GM12878 (cell line): ENCODE measurements at regions not wholly inside any gene's neighbourhood (a gene's known extent, or its start where the extent isn't known, plus 50 kb on each side); places are given as distances from the start of the nearest gene placed in this dataset.
"Not testable (repeated sequence)": the region's sequence is repeated elsewhere in the genome, so short reads cannot be mapped to it uniquely, and the experiment has no call there.

Experiments
- ATAC-seq: fragments of 200-7000 bp; cut with Tn5 transposase; 3 replicates; pipeline ENCODE4 v1.9.1; 2020; ENCODE audit warnings: mild to moderate bottlenecking, moderate library complexity
- BruUV-seq: library from RNA; stranded (reverse); fragments of 400-500 nt; replicated peaks from 2 replicates; lab custom pipeline; 2021; lab: Mats Ljungman, UMichigan
- CTCF ChIA-PET: fragments of 300-600 bp; sonication (Branson Sonifier 250); formaldehyde crosslinking; extraction: SDS; loops from one replicate; lab custom pipeline; 2021; ENCODE audit warnings: inconsistent platforms; lab: Yijun Ruan, JAX
- POLR2A ChIA-PET: fragments of 350-600 bp; formaldehyde crosslinking; extraction: SDS; loops from one replicate; lab custom pipeline; 2021; ENCODE audit warnings: inconsistent platforms; lab: Charles Lee
- RAD21 ChIA-PET: fragments of 300-600 bp; sonication (Branson Sonifier 250); formaldehyde crosslinking; loops from one replicate; lab custom pipeline; 2023; ENCODE audit warnings: antibody characterized with exemption; ENCODE audit not compliant: unreplicated experiment; lab: Charles Lee
- SMC1A ChIA-PET: fragments of 300-600 bp; sonication (Branson Sonifier 250); formaldehyde crosslinking; loops from one replicate; lab custom pipeline; 2023; ENCODE audit not compliant: unreplicated experiment, uncharacterized antibody; lab: Charles Lee
- DNase-seq: peaks from one replicate; pipeline ENCODE4 v3.0.0-alpha.2; 2011; ENCODE audit warnings: low read depth, low spot score
- FAIRE-seq: peaks from 3 replicates; lab custom pipeline; 2011; peaks lifted over from hg19 to GRCh38; lab: Jason Lieb, UNC
- H2AFZ ChIP-seq: 2 replicates; pipeline ENCODE4 v1.6.0; 2011; ENCODE audit warnings: low read depth, low read length, control low read depth; ENCODE audit not compliant: control insufficient read depth
- H3K27ac ChIP-seq: 2 replicates; pipeline ENCODE4 v1.5.1; 2011; ENCODE audit warnings: control low read depth; ENCODE audit not compliant: control insufficient read depth, insufficient read depth
- H3K27me3 ChIP-seq, 2 experiments: replicated peaks in 1 of 2; 2 replicates each; pipeline versions ENCODE4 v1.6.0 to v1.6.1; 2011; ENCODE audit warnings: low read length in 1 of 2; ENCODE audit not compliant: control insufficient read depth in 2 of 2, insufficient read depth in 2 of 2
- H3K36me3 ChIP-seq, 2 experiments: 2 replicates each; pipeline ENCODE4 v1.5.1; 2011; ENCODE audit warnings: low read length in 1 of 2; ENCODE audit not compliant: control insufficient read depth in 2 of 2, insufficient read depth in 2 of 2
- H3K4me1 ChIP-seq: 2 replicates; pipeline ENCODE4 v1.6.1; 2011; ENCODE audit warnings: mild to moderate bottlenecking, low read length, moderate library complexity, mixed read lengths; ENCODE audit not compliant: control insufficient read depth, insufficient read depth
- H3K4me2 ChIP-seq: 2 replicates; pipeline ENCODE4 v1.6.0; 2011; ENCODE audit warnings: control low read depth; ENCODE audit not compliant: control insufficient read depth, insufficient read depth
- H3K4me3 ChIP-seq: fragments of 200-600 bp; sonication (generic); 2 replicates; pipeline ENCODE4 v1.5.1; 2016
- H3K79me2 ChIP-seq: 2 replicates; pipeline ENCODE4 v1.6.0; 2011; ENCODE audit warnings: low read length; ENCODE audit not compliant: control insufficient read depth, insufficient read depth
- H3K9ac ChIP-seq: 2 replicates; pipeline ENCODE4 v1.8.0; 2011; ENCODE audit warnings: low read length, control low read depth, mixed read lengths; ENCODE audit not compliant: control insufficient read depth, insufficient read depth
- H3K9me3 ChIP-seq: replicated peaks from 3 replicates; pipeline ENCODE4 v1.5.1; 2011; ENCODE audit warnings: mild to moderate bottlenecking, low read length; ENCODE audit not compliant: control insufficient read depth, insufficient read depth
- H4K20me1 ChIP-seq: 2 replicates; pipeline ENCODE4 v1.6.0; 2011; ENCODE audit not compliant: control insufficient read depth, insufficient read depth
- E4F1 ChIP-seq: fragments of 450-650 bp; IDR thresholded peaks from 2 replicates; pipeline ENCODE4 v1.6.1; 2018; ENCODE audit warnings: borderline replicate concordance, mild to moderate bottlenecking; ENCODE audit not compliant: partially characterized antibody
- EZH2 ChIP-seq: IDR thresholded peaks from 2 replicates; pipeline ENCODE4 v1.6.1; 2012; ENCODE audit warnings: low read depth, mild to moderate bottlenecking, control low read depth, inconsistent platforms, low read length, borderline replicate concordance; ENCODE audit not compliant: control insufficient read depth
- HDGF ChIP-seq: fragments of 450-650 bp; IDR thresholded peaks from 2 replicates; pipeline ENCODE4 v1.6.1; 2016; ENCODE audit warnings: antibody characterized with exemption
- SUZ12 ChIP-seq: fragments of 200-600 bp; sonication (generic); IDR thresholded peaks from one replicate; pipeline ENCODE4 v1.6.1; 2018; ENCODE audit warnings: antibody characterized with exemption, mild to moderate bottlenecking; ENCODE audit not compliant: unreplicated experiment
- YBX1 ChIP-seq: fragments of 450-650 bp; IDR thresholded peaks from 2 replicates; pipeline ENCODE4 v1.6.1; 2016; ENCODE audit warnings: antibody characterized with exemption
- WGBS: methylation state at CpG from one replicate; pipeline ENCODE4 v1.1.6; 2016; ENCODE audit warnings: low lambda C conversion rate; ENCODE audit not compliant: insufficient replicate concordance, insufficient coverage; ENCODE audit errors: missing lambda C conversion rate; 5-methylcytosine and 5-hydroxymethylcytosine counted together
- in situ Hi-C: fragments of 300-500 bp; cut with MboI; formaldehyde crosslinking; loops from 9 replicates; pipeline ENCODE4 v1.14.3; 2018; ENCODE audit warnings: mixed read lengths
- intact Hi-C: fragments of 100-400 bp; cut with micrococcal nuclease; formaldehyde crosslinking; loops from one replicate; pipeline ENCODE4 v1.14.2; 2022; ENCODE audit not compliant: unreplicated experiment

GRCh38 chr1:232123775-232124659 is 497.4 kb downstream of the DISC1 start:
- no peak overlapping the region for H2AFZ ChIP-seq
- H3K4me2 ChIP-seq, result no peak overlapping the region
- H3K27me3 ChIP-seq, result no peaks in the 10 kb centered on the region
- SMC1A ChIA-PET, result no interaction called here
- H3K79me2 ChIP-seq, result no peaks in the 10 kb centered on the region
- H3K4me3 ChIP-seq, result no peak overlapping the region
- no peaks in the 10 kb centered on the region for H3K4me1 ChIP-seq
- ATAC-seq (no peak), FAIRE-seq (no peak), DNase-seq (no peak)
- H3K9ac ChIP-seq, result no peak overlapping the region
- TF ChIP-seq HDGF, result no peak
- no peak for TF ChIP-seq YBX1
- no peak for TF ChIP-seq E4F1
- no peak for TF ChIP-seq EZH2
- no peak for TF ChIP-seq SUZ12
- H3K9me3 ChIP-seq, result no peaks in the 10 kb centered on the region
- CTCF ChIA-PET, result no interaction called here
- in situ Hi-C loops, result no loop called here
- no peaks in the 10 kb centered on the region for H3K36me3 ChIP-seq
- RAD21 ChIA-PET, result no interaction called here
- intact Hi-C loops, result no loop called here
- no peak overlapping the region for H3K27ac ChIP-seq
- BruUV-seq, result no TSS peak
- POLR2A ChIA-PET, result no interaction called here
- no peaks in the 10 kb centered on the region for H4K20me1 ChIP-seq
- WGBS, result 65% methylated on average over 8 of the region's 9 CpGs

- H3K4me2 ChIP-seq, H3K36me3 ChIP-seq, SMC1A ChIA-PET, in situ Hi-C loops, POLR2A ChIA-PET, RAD21 ChIA-PET, H4K20me1 ChIP-seq, BruUV-seq, FAIRE-seq, intact Hi-C loops, H3K9ac ChIP-seq, H3K27ac ChIP-seq, H2AFZ ChIP-seq, ATAC-seq, DNase-seq, H3K27me3 ChIP-seq, H3K9me3 ChIP-seq, H3K4me3 ChIP-seq, CTCF ChIA-PET, H3K4me1 ChIP-seq, H3K79me2 ChIP-seq: not testable (repeated sequence)
- 33% methylated on average over 4 of the region's 4 CpGs for WGBS
These were observed 491.3 kb downstream of the DISC1 start for GRCh38 chr1:232117903-232118302.
